ENCODE measurements at regions not wholly inside any gene's neighbourhood (a gene's known extent, or its start where the extent isn't known, plus 50 kb on each side); places are given as distances from the start of the nearest gene placed in this dataset.

DNA sequence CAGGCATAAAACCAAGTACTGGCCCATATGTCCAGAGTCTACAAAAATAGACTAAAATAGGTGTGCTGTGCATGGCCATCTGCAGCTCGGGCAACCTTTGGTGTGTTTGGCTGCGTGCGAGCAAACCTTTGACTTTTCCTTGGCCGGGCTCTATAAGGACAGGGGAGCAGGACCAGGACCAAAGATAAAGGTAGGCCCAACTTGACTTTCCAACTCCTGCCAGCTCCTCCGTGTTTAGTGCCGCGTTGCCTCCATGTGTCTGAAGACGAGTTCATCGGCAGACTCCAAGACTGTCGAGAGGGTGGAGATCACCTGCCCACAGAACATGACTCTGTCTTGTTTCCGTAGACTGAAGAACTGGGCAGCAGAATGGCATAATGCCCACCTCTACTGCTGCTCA lies 375.5 kb downstream of the IRS2 start (continued):
- TF ChIP-seq, protein P1, sequence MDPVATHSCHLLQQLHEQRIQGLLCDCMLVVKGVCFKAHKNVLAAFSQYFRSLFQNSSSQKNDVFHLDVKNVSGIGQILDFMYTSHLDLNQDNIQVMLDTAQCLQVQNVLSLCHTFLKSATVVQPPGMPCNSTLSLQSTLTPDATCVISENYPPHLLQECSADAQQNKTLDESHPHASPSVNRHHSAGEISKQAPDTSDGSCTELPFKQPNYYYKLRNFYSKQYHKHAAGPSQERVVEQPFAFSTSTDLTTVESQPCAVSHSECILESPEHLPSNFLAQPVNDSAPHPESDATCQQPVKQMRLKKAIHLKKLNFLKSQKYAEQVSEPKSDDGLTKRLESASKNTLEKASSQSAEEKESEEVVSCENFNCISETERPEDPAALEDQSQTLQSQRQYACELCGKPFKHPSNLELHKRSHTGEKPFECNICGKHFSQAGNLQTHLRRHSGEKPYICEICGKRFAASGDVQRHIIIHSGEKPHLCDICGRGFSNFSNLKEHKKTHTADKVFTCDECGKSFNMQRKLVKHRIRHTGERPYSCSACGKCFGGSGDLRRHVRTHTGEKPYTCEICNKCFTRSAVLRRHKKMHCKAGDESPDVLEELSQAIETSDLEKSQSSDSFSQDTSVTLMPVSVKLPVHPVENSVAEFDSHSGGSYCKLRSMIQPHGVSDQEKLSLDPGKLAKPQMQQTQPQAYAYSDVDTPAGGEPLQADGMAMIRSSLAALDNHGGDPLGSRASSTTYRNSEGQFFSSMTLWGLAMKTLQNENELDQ (tag by site-specific recombination; IDR thresholded peaks at IDR 0.05; ENCODE audit: low read depth): no peak
- TF ChIP-seq, protein P2, sequence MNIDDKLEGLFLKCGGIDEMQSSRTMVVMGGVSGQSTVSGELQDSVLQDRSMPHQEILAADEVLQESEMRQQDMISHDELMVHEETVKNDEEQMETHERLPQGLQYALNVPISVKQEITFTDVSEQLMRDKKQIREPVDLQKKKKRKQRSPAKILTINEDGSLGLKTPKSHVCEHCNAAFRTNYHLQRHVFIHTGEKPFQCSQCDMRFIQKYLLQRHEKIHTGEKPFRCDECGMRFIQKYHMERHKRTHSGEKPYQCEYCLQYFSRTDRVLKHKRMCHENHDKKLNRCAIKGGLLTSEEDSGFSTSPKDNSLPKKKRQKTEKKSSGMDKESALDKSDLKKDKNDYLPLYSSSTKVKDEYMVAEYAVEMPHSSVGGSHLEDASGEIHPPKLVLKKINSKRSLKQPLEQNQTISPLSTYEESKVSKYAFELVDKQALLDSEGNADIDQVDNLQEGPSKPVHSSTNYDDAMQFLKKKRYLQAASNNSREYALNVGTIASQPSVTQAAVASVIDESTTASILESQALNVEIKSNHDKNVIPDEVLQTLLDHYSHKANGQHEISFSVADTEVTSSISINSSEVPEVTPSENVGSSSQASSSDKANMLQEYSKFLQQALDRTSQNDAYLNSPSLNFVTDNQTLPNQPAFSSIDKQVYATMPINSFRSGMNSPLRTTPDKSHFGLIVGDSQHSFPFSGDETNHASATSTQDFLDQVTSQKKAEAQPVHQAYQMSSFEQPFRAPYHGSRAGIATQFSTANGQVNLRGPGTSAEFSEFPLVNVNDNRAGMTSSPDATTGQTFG (tag by site-specific recombination; IDR thresholded peaks at IDR 0.05; ENCODE audit: borderline replicate concordance): no peak

DNA sequence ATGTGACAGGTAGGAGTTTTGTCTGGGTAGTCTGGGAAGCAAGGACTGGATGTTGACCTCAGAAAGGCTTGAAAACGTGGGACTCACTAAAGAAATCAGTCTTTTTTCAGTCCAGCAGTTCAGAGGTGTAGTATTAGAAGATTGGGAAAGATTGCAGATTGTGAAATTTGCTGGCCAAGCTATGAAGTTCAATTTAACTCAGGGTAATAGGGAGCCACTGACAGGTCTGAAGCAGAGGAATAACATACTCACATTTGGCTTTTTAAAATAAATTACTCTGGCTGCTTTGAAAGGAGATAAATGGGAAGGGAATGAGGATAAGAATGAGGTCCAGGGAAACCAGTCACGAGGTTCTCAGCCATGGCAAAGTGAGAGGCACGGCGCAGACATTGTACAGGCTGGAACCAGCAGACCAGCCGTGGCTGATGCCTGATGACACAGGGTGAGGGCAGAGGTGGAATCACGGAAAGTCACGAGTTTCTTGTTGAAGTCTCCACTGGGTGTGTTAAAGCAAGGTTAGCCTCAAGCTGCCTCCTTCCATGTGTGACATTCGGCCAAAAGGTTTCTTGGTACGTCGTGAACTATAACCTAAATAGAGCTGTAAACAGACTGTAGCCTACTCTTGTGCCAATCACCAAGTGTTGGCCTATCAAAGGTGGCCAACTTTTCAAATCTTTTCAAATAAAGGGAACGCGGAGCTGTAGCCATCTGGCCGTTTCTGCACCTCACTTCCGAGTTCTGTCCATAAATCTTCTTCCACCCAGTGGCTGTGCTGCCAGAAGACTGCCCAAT lies 377.6 kb downstream of the IRS2 start:
- Histone ChIP-seq H3K4me3 (ENCODE audit: low read depth, low read length) (no peak overlapping the region), H3K9me3 (ENCODE audit: control insufficient read depth, insufficient read depth, low read depth, low read length) (no peaks in the 10 kb centered on the region), H3K36me3 (ENCODE audit: control insufficient read depth in 2 of 2, insufficient read depth in 1 of 2, low read length in 2 of 2) (no peaks in the 10 kb centered on the region), H3K4me1 (ENCODE audit: control insufficient read depth, insufficient read depth, low read length) (0 out of 2 replicates have a peak, but pooled peaks cover 3% of the 10 kb centered on the region), H3K27ac (ENCODE audit: extremely low read depth, low read depth, low read length) (no peak overlapping the region)
- TF ChIP-seq, protein P3, sequence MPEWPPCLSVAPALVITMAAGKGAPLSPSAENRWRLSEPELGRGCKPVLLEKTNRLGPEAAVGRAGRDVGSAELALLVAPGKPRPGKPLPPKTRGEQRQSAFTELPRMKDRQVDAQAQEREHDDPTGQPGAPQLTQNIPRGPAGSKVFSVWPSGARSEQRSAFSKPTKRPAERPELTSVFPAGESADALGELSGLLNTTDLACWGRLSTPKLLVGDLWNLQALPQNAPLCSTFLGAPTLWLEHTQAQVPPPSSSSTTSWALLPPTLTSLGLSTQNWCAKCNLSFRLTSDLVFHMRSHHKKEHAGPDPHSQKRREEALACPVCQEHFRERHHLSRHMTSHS (tag by site-specific recombination; IDR thresholded peaks at IDR 0.05): no peak
- TF ChIP-seq ZNF174 (tag by site-specific recombination; IDR thresholded peaks at IDR 0.05) (no peak), MYNN (tag by site-specific recombination; IDR thresholded peaks at IDR 0.05; ENCODE audit: borderline replicate concordance) (no peak), ZNF747 (tag by site-specific recombination; IDR thresholded peaks at IDR 0.05) (no peak), ZNF138 (tag by site-specific recombination; IDR thresholded peaks at IDR 0.05; ENCODE audit: borderline replicate concordance) (no peak), EGR2 (tag by site-specific recombination; IDR thresholded peaks at IDR 0.05; ENCODE audit: low read depth) (no peak), OVOL3 (tag by site-specific recombination; IDR thresholded peaks at IDR 0.05) (no peak), OSR2 (tag by site-specific recombination; IDR thresholded peaks at IDR 0.05) (no peak)
- CTCF ChIA-PET: interaction anchor here (0.6 kb wide), 1 partner anchor 237 kb away, joined by 4 read pairs; no protein-coding TSS in a partner anchor
- POLR2A ChIA-PET: no interaction called here

DNA sequence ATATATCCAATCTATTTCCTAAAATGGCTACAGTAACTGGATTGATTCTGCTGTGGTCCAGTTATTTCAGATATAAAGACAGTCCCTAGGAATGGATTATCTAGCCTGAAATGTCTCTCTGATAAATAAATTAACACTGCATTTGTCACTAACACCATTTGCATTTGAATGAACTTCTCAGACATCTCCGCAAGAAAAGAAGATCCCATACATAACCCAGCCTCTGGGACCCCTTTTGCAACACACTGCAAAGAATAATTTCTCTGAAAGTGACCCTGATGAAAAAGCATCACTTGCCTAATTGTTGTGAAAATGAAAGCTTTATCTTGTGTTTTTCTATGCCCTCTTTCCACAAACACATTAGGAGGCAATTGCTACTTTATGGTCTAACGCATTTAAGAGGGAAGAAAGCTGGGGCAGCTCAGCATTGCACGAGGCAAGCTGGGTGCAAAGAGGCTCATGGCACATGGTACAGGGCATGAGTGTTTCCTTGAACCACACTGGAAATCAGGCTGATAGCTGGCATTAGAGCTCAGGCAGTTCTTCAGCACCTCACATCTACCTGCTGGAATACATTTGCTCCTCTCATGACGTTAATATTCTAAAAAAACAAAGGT lies 379.9 kb downstream of the IRS2 start:
- TF ChIP-seq ZNF184 (tag by site-specific recombination; IDR thresholded peaks at IDR 0.05) (no peak), ZBTB1 (tag by site-specific recombination; IDR thresholded peaks at IDR 0.05) (no peak), ZNF544 (tag by site-specific recombination; IDR thresholded peaks at IDR 0.05) (no peak), ZNF626 (tag by site-specific recombination; IDR thresholded peaks at IDR 0.05) (no peak), ZNF560 (tag by site-specific recombination; IDR thresholded peaks at IDR 0.05; ENCODE audit: borderline replicate concordance) (no peak), GLIS1 (tag by site-specific recombination; IDR thresholded peaks at IDR 0.05) (no peak), SP3 (tag by site-specific recombination; IDR thresholded peaks at IDR 0.05) (no peak), ZNF140 (tag by site-specific recombination; IDR thresholded peaks at IDR 0.05) (no peak), YY1 (tag by site-specific recombination; IDR thresholded peaks at IDR 0.05) (no peak), ZNF521 (tag by site-specific recombination; IDR thresholded peaks at IDR 0.05) (no peak)
- TF ChIP-seq, protein P4, sequence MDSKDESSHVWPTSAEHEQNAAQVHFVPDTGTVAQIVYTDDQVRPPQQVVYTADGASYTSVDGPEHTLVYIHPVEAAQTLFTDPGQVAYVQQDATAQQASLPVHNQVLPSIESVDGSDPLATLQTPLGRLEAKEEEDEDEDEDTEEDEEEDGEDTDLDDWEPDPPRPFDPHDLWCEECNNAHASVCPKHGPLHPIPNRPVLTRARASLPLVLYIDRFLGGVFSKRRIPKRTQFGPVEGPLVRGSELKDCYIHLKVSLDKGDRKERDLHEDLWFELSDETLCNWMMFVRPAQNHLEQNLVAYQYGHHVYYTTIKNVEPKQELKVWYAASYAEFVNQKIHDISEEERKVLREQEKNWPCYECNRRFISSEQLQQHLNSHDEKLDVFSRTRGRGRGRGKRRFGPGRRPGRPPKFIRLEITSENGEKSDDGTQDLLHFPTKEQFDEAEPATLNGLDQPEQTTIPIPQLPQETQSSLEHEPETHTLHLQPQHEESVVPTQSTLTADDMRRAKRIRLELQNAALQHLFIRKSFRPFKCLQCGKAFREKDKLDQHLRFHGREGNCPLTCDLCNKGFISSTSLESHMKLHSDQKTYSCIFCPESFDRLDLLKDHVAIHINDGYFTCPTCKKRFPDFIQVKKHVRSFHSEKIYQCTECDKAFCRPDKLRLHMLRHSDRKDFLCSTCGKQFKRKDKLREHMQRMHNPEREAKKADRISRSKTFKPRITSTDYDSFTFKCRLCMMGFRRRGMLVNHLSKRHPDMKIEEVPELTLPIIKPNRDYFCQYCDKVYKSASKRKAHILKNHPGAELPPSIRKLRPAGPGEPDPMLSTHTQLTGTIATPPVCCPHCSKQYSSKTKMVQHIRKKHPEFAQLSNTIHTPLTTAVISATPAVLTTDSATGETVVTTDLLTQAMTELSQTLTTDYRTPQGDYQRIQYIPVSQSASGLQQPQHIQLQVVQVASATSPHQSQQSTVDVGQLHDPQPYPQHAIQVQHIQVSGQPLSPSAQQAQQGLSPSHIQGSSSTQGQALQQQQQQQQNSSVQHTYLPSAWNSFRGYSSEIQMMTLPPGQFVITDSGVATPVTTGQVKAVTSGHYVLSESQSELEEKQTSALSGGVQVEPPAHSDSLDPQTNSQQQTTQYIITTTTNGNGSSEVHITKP (tag by site-specific recombination; IDR thresholded peaks at IDR 0.05): no peak
- H3K27ac ChIP-seq (ENCODE audit: extremely low read depth, low read depth, low read length): no peak overlapping the region
- CTCF ChIA-PET: no interaction called here
- no peaks in the 10 kb centered on the region for H3K9me3 ChIP-seq (ENCODE audit: control insufficient read depth, insufficient read depth, low read depth, low read length)
- no peaks in the 10 kb centered on the region for H3K36me3 ChIP-seq (ENCODE audit: control insufficient read depth in 2 of 2, insufficient read depth in 1 of 2, low read length in 2 of 2)
- POLR2A ChIA-PET: no interaction called here
- no peak overlapping the region for H3K4me3 ChIP-seq (ENCODE audit: low read depth, low read length)
- H3K4me1 ChIP-seq (ENCODE audit: control insufficient read depth, insufficient read depth, low read length): no peaks in the 10 kb centered on the region
